HFF-Myc (cell line): ENCODE measurements at regions not wholly inside any gene's neighbourhood (a gene's known extent, or its start where the extent isn't known, plus 50 kb on each side); places are given as distances from the start of the nearest gene placed in this dataset.

Source experiments
- DNase-seq: peaks from one replicate; pipeline ENCODE4 v3.0.0-alpha.2; 2011; ENCODE audit warnings: low read depth; ENCODE audit errors: extremely low read depth
- H3K4me3 ChIP-seq: replicated peaks from 2 replicates; pipeline ENCODE4 v1.5.1; 2011; ENCODE audit warnings: low read depth, mild to moderate bottlenecking, control low read depth, low read length
- CTCF ChIP-seq: IDR thresholded peaks from 2 replicates; pipeline ENCODE4 v1.5.1; 2012; ENCODE audit warnings: mild to moderate bottlenecking, low read depth, low read length, control low read depth; ENCODE audit errors: missing control alignments

DNA sequence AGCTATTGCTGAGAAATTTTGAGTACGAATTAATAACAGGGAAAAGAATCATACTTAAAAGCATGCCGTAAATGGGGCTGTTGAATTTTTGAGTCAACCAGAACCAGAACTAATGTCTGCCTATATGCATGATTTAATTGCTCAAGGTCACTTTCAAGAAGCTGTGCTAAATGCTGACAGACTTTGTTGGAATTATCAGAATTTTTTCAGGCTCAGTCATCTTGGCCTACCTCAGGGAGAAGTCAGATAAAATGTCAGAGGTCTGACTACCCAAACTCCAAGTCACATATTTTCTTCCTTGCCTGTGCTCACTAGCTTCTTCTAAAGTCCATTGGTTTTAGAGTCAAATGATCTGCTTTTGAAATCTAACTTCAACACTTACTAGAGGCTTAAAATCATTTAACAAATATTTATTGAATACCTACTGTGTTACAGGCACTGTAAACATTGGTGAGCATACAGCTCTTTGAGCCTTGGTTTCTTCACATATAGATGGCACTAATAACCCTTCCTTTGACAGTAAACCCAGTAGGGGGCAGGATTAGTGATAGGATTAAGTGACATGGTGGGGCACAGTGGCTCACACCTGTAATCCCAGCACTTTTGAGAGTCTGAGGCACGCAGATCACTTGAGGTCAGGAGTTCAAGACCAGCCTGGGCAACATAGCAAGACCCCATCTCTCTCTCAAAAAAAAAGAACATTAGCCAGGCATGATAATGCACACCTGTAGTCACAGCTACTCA is 121.2 kb upstream of the SLC44A3 start:
- no peak for DNase-seq

DNA sequence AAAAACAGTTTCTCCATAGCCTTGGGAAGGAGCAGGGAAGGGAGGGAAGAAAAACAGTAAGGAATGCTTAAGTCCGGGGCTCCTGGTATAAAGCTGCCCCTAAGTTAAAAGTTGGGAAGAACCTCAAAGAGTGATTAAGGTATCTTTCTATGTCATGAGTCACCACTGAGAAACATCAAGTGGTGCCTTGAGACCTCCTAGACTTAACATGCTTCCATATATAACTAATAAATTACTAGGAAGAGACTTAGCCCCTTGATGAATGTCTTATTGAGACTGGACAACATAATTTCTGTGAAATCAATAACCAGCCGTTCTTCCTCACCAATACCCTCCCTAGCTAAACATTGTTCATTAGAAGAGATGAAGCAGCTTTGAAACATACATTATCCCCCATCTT is 121.8 kb upstream of the SLC44A3 start:
- TF ChIP-seq CTCF = no peak

More for the DNA sequence above, 121.2 kb upstream of the SLC44A3 start:
- TF ChIP-seq CTCF = no peak
- H3K4me3 ChIP-seq = no peak overlapping the region

DNA sequence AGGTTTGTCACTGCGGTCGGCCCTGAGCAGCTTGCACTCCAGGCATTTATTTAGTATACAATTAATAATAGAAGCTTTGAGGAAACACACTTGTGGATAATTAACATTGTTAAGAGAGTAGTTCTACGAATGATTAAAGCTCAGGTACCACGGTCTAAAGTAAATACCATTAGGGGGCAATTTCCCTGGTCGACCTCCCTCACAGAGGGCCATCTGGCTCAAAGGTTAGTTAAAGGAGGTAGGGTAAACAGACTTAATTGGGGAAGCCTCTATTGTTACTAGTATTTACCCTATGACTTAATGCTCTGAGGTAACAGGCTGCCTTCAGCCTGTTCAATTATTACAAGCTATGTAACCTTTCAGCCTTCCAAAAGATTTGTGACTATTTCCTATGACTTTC is 122.3 kb upstream of the SLC44A3 start:
- H3K4me3 ChIP-seq = no peak overlapping the region
- no peak for DNase-seq
- no peak for TF ChIP-seq CTCF

More for the DNA sequence above, 121.8 kb upstream of the SLC44A3 start:
- DNase-seq = no peak
- no peak overlapping the region for H3K4me3 ChIP-seq

DNA sequence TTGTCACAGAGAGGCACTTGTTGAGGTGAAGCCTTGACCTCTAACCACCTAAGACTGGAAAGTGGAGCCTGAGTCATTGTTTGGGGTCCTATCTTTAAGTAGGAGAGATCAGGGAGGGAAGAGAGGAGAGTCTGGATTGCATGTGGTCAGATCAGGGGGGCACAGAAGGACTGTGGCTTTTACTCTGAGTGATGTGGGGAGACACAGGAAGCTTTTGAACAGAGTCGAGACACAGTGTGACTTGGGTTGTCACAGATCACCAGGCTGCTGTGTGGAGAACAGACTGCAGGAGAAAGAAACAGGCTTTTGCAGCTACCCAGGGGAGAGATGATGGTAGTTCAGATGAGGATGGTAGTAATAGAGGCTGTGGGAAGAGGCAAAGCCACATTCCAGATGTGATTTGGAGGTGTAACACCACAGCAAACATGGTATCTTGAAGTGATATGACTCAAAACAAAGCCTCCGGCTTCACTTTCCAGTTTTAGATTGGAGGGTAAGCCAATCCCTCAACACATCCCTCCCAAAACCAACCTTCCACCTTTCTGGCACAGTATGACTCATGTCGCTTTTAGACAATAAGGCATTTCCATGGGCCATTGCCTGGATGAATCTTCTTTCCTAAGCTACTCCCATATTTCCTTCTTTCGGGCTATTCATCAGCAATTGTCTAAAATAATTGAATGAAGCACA is 125.8 kb upstream of the SLC44A3 start:
- H3K4me3 ChIP-seq = no peak overlapping the region
- no peak for TF ChIP-seq CTCF
- DNase-seq = no peak

DNA sequence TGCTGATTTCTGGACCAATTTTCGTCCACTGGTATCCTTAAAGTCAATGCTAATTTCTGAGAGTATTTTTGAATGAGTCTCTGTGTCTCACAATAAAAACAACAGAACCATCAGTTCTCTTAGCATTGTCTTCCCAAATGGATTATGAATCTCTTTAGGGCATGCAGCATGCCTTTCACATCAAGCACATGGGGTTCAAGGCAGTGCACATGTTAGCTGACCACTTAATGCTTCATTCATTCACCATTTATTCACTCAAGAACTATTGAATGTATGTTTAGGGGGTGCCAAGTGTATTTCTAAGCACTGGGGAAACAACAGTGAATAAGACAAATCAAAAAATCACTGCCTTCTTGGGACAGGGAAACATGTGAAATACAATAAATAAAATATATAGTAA is 126.7 kb upstream of the SLC44A3 start:
- DNase-seq = no peak
- TF ChIP-seq CTCF = no peak
- H3K4me3 ChIP-seq = no peak overlapping the region

DNA sequence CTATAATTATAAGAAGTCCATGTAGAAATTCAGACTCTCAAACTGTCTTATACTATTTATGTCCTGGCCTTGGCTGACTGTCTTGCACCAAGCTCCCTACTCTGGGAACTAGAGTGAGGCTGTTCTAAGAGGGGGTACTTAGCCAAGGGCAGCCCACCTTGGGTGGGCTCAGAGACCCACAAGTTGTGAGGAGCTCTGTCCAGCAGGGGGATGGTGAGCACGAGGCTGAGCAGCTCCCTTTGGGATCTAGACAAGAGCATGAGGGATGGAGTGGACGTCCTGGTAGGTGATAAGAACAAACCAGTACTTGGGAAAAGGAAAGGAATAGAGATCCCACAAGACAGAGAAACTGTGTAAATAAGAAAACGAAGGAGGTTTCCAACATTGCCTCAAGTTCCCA is 127.1 kb upstream of the SLC44A3 start:
- no peak for DNase-seq
- no peak for TF ChIP-seq CTCF
- no peak overlapping the region for H3K4me3 ChIP-seq
